ENCODE measurements at regions not wholly inside any gene's neighbourhood (a gene's known extent, or its start where the extent isn't known, plus 50 kb on each side); places are given as distances from the start of the nearest gene placed in this dataset.

DNA sequence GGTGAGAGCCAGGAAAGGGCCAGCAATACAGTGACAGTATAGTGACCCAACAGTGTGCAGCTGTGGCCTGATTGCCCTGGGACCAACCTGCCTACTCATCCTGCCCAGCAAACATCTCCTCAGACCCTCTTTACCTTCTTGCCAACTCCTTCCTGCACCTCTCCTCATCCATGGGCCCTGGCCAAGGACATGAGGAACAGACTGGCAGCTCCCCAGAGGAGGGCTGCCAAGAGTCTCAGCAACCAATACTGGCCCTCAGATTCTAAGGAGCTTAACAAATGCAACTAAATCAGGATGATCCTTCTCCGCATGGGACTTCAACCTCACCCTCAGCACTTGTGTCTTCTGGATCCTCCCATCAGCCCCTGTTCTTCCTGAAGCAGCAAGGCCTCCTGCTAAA lies 77.0 kb downstream of the RPL27A start:
- Histone ChIP-seq H3K9ac (ENCODE audit: low read depth, low read length) (no peak overlapping the region), H3K4me1 (ENCODE audit: insufficient read depth, low read length) (no peaks in the 10 kb centered on the region), H3K9me3 (ENCODE audit: insufficient read depth, low read depth, low read length) (no peaks in the 10 kb centered on the region), H3K36me3 (ENCODE audit: insufficient read depth, low read depth, low read length) (no peaks in the 10 kb centered on the region), H3K27me3 (ENCODE audit: insufficient read depth, low read length) (no peaks in the 10 kb centered on the region), H3K4me3 (ENCODE audit: low read length) (no peak overlapping the region), H3K27ac (ENCODE audit: low read length) (no peak overlapping the region)

DNA sequence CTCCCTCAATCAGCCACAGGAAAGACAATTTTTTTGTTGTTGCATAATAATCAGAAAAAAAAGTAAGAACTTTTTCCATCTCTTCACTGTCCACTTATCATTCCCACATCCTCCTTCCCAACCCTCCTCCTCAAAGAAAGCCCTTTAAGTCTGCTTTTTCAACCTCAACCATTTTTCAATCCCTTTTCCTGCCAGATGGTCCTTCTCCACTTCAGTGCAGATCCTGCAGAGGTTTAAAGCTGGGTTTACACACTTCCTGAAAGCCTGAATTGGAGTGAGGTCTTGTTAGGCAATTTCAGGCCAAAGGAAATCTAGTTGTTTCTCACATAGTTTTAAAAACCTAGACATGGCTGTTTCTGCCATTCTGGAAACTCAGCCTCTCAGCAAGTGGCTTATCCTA lies 78.3 kb downstream of the RPL27A start:
- Histone ChIP-seq H3K9me3 (ENCODE audit: insufficient read depth, low read depth, low read length) (no peaks in the 10 kb centered on the region), H3K27me3 (ENCODE audit: insufficient read depth, low read length) (no peaks in the 10 kb centered on the region), H3K36me3 (ENCODE audit: insufficient read depth, low read depth, low read length) (no peaks in the 10 kb centered on the region), H3K9ac (ENCODE audit: low read depth, low read length) (no peak overlapping the region), H3K4me3 (ENCODE audit: low read length) (no peak overlapping the region), H3K27ac (ENCODE audit: low read length) (no peak overlapping the region), H3K4me1 (ENCODE audit: insufficient read depth, low read length) (peaks cover 8% of the 10 kb centered on the region; the same call in 1 of the 2 replicates)

DNA sequence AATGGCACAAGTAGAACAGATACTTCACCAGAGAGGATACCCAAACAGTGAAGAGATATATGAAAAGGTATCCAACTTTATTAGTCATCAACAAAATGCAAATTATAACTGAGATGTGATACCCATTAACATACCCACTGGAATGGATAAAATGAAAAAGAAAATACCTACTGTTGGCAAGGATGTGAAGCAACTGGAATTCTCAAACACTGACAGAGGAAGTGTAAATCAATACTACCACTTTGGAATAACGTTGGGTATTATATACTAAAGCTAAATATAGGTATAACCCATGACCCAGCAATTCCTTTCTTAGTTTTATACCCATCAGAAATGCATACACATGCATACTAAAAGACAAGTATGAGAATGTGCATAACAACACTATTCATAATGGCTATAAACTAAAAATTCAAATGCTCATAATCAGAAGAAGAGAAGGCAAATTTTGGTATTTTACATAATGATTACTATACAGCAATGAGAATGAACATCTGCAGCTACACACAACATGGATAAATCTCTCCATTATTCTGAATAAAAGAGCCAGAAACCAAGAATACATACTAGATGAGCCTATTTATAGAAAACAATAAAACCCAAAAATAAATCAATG lies 80.6 kb downstream of the RPL27A start:
- Histone ChIP-seq H3K9ac (ENCODE audit: low read depth, low read length) (no peak overlapping the region), H3K36me3 (ENCODE audit: insufficient read depth, low read depth, low read length) (no peaks in the 10 kb centered on the region), H3K27ac (ENCODE audit: low read length) (no peak overlapping the region), H3K4me3 (ENCODE audit: low read length) (no peak overlapping the region), H3K4me1 (ENCODE audit: insufficient read depth, low read length) (peaks cover 20% of the 10 kb centered on the region), H3K9me3 (ENCODE audit: insufficient read depth, low read depth, low read length) (no peaks in the 10 kb centered on the region), H3K27me3 (ENCODE audit: insufficient read depth, low read length) (no peaks in the 10 kb centered on the region)

DNA sequence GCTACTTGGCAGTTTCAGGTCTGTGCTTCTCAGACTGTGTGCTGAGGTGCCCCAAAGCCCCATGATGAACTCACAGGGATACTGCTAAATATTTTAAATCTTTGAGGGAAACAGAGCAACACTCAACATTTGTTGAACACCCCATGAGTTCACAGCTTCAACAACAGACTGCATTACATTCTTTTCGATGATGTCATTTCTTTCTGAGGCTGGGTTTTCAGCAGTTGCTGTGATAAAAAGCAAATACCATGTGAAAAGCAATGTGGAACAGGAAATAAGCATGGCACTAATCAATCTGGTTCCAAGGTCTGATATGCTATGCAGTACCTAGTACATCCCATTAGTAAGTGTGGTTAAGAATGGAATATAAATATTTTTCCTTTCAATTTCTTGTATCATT lies 82.7 kb downstream of the RPL27A start:
- Histone ChIP-seq H3K27me3 (ENCODE audit: insufficient read depth, low read length) (no peaks in the 10 kb centered on the region), H3K9me3 (ENCODE audit: insufficient read depth, low read depth, low read length) (no peaks in the 10 kb centered on the region), H3K4me1 (ENCODE audit: insufficient read depth, low read length) (peaks cover 20% of the 10 kb centered on the region), H3K36me3 (ENCODE audit: insufficient read depth, low read depth, low read length) (no peaks in the 10 kb centered on the region), H3K9ac (ENCODE audit: low read depth, low read length) (no peak overlapping the region), H3K27ac (ENCODE audit: low read length) (no peak overlapping the region), H3K4me3 (ENCODE audit: low read length) (no peak overlapping the region)

DNA sequence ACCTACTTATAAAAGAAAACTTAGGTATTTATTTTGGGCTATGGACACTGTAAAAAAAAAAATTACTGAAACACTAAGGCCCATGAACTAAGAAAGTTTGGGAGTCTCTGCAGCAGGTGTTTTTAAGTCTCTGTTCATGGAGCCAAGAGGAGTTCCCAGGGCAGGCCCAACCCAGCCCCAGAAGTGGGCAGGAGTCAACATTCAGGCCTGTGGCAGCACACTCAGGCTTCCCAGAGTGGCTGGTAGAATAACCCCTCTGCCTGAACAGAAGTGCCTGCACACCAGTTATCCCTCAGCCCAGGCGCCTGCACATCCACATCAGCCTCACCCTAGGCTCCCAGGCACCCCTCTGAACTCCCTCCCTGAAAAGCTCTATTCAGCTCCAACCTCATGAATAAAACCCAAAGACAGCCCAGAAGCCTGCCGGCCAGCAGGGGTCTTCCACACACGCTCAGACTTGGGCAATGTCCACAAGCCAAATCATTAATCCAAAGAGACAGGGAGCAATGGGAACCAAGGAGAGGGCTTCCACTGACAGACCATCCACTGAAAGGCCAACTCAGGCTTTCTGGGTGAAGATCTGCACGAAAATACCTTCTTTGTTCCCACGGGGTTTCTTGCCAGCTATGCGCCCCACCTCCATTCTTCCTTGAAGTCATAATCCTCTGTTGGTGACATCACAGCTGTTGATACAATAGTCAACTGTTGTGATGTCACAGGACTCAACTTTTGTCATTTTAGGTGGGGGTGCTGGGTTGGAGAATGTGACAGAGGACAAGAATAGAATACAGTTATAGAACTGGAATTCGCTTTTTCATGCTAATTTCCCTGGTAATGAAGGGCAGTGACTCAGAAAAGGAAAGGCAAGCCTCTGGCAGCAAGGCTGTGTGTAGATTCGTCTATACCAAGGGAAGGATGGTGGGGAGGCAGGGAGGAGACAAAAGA lies 83.7 kb downstream of the RPL27A start:
- no peak overlapping the region for H3K27ac ChIP-seq (ENCODE audit: low read length)
- peaks cover 20% of the 10 kb centered on the region for H3K4me1 ChIP-seq (ENCODE audit: insufficient read depth, low read length)
- H3K27me3 ChIP-seq (ENCODE audit: insufficient read depth, low read length): no peaks in the 10 kb centered on the region
- H3K9ac ChIP-seq (ENCODE audit: low read depth, low read length): no peak overlapping the region
- no peaks in the 10 kb centered on the region for H3K36me3 ChIP-seq (ENCODE audit: insufficient read depth, low read depth, low read length)
- no peak overlapping the region for H3K4me3 ChIP-seq (ENCODE audit: low read length)
- H3K9me3 ChIP-seq (ENCODE audit: insufficient read depth, low read depth, low read length): no peaks in the 10 kb centered on the region

DNA sequence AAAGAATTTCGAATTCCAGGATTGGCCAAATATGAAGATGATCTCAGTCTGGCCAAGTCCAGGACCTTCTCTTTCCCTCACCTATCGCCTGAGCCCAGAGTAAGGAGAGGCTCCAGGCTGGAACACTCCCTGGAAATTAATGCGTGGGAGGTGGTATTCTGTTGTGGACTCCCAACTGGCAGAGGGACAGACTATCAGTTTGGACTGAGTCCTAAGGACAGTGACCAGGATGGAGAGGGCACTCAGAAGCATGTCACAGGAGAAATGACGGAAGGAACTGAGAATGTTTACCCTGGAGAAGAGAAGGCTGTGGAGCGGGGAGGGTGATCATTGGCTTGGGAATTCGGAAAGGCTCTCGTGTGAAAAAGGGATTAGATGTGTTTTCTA lies 84.4 kb downstream of the RPL27A start:
- Histone ChIP-seq H3K4me3 (ENCODE audit: low read length) (no peak overlapping the region), H3K9ac (ENCODE audit: low read depth, low read length) (no peak overlapping the region), H3K36me3 (ENCODE audit: insufficient read depth, low read depth, low read length) (no peaks in the 10 kb centered on the region), H3K27me3 (ENCODE audit: insufficient read depth, low read length) (no peaks in the 10 kb centered on the region), H3K4me1 (ENCODE audit: insufficient read depth, low read length) (peaks cover 20% of the 10 kb centered on the region), H3K9me3 (ENCODE audit: insufficient read depth, low read depth, low read length) (no peaks in the 10 kb centered on the region), H3K27ac (ENCODE audit: low read length) (no peak overlapping the region)

DNA sequence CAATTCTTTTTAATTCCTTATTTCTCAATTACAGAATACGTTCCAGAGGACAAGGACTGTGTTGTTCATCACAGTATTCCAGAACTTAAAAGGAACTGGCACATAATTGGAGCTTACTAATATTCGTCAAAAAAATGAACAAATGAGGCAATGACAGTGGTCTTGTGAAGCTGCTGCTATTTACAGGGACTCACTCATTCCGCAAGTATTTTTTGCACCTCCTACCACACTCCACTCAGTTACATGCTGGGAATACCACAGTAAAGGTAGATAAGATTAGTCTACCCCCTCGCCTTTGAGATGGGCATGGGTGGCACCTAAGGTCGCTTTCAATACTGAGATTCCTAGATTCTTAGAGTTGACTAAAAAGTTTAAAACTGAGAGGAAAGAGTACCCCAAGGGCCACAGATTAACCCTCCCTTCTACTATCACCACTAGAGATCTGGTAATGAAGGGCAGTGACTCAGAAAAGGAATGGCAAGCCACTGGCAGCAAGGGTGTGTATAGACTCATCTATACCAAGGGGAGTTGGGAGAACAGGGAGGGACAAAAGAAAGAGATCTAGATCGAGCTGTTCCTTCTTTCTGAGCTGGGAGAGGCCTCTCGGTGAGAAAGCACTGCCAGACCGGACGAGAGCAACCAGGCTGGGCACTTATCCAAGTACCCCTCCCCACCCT lies 85.0 kb downstream of the RPL27A start:
- H3K27me3 ChIP-seq (ENCODE audit: insufficient read depth, low read length): no peaks in the 10 kb centered on the region
- H3K9me3 ChIP-seq (ENCODE audit: insufficient read depth, low read depth, low read length): no peaks in the 10 kb centered on the region
- H3K36me3 ChIP-seq (ENCODE audit: insufficient read depth, low read depth, low read length): no peaks in the 10 kb centered on the region
- H3K9ac ChIP-seq (ENCODE audit: low read depth, low read length): no peak overlapping the region
- H3K27ac ChIP-seq (ENCODE audit: low read length): no peak overlapping the region
- no peak overlapping the region for H3K4me3 ChIP-seq (ENCODE audit: low read length)
- peaks cover 20% of the 10 kb centered on the region for H3K4me1 ChIP-seq (ENCODE audit: insufficient read depth, low read length)

DNA sequence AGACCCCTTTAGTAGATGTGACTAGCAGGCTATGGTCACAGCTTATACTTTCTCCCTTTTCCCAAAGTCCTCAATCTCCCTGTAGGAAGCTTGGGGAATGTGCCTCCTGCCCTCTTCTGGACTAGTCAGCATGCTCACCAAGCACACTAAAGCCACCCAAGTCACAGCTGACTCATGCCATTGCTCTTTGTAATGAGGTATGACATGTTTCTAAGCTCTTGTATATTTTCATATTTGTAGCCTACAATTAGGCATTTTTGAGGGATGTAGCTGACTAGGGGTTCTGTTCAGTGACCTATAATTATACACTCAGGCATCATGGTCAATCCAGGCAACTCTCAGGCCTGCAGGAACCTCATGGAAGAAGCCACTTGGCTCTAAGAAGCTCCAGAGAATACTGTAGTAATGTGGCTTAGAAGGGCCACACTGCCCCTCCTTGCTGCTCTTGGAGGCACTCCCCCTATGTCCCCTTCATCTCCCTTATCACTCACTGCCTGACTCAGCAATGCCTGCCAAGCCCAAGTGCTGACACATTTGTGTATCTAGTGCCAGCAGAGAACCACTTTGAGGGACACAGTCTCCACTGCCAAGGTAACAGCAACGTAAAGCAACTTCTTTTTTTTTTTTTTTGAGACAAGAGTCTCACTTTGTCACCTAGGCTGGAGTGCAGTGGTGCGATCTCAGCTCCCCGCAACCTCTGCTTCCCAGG lies 86.2 kb downstream of the RPL27A start:
- H3K36me3 ChIP-seq (ENCODE audit: insufficient read depth, low read depth, low read length): no peaks in the 10 kb centered on the region
- H3K9me3 ChIP-seq (ENCODE audit: insufficient read depth, low read depth, low read length): no peaks in the 10 kb centered on the region
- H3K4me1 ChIP-seq (ENCODE audit: insufficient read depth, low read length): peaks cover 20% of the 10 kb centered on the region
- no peak overlapping the region for H3K4me3 ChIP-seq (ENCODE audit: low read length)
- no peak overlapping the region for H3K27ac ChIP-seq (ENCODE audit: low read length)
- no peaks in the 10 kb centered on the region for H3K27me3 ChIP-seq (ENCODE audit: insufficient read depth, low read length)
- no peak overlapping the region for H3K9ac ChIP-seq (ENCODE audit: low read depth, low read length)

DNA sequence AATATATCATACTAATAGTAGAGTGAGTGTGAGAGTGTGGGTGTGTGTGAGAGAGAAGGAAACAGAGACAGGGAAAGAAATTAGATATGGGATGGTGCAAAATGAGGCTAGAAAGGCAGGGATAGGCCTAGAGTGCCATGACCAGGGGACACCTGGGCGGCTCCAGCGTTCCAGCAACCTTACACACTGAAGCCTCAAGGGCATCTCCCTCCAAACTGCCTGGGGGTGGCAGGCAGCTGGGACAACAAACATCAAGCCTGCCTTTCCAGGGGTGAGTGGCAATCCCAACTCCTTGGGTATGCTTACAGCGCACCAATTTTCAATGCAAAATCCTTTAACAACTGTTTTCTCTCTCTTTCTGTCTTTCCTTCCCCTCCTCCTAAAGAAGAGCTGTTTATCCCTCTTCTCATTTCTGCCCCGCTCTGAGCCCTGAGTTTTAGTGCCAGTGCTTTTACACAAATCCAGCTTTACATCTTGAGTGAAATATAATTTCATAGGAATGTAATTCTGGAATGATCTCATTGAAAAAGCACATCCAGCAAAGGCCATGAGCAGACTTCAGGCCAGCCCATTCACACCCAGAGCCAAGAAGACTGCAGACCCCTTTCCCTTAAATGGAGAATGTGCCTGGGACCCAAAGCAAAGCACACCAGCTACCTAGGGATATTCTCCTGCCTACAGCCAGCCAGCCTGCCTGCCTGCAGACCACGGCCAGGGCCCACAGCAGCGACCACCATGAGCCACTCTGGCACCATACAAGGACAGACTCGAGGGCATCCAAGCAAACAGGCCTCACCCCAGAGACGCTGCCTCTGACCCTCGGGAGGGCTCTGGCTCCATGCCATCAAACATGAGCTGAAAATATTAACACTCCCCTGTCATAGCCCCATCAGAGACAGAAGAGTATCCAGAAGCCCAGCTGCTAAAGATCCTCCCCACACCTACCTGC lies 90.3 kb downstream of the RPL27A start:
- Histone ChIP-seq H3K27me3 (ENCODE audit: insufficient read depth, low read length) (no peaks in the 10 kb centered on the region), H3K4me1 (ENCODE audit: insufficient read depth, low read length) (no peaks in the 10 kb centered on the region), H3K9me3 (ENCODE audit: insufficient read depth, low read depth, low read length) (no peaks in the 10 kb centered on the region), H3K4me3 (ENCODE audit: low read length) (no peak overlapping the region), H3K36me3 (ENCODE audit: insufficient read depth, low read depth, low read length) (no peaks in the 10 kb centered on the region), H3K27ac (ENCODE audit: low read length) (no peak overlapping the region), H3K9ac (ENCODE audit: low read depth, low read length) (no peak overlapping the region)

DNA sequence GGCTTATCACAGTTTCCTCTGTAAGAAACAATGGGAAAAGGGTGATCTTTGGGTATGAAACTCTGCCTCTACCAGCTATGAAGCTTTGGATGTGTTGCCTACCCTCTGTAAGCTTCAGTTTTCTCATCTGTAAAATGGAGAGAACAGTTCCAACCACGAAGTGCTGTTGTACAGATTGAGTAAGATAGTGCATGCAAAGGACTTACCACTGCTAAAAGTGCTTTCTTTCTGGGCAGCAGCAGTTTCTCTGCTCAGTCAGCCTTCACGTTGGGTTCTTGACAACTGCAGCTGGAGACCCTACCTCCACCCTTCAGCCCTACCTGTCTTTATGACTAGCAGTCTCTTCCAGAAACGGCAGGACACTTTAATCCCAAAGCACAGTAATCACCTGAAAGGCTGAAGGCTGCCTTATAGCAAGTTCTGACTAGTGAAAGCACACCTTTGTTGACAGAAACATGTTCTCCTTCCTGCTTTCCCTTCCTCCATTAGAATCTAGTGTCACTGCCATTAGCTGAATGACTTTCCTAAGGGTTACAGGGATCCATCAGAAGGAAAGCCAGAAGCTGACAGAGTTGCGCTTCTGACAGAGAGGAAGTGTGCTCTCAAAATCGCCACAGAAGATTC lies 91.4 kb downstream of the RPL27A start:
- H3K27ac ChIP-seq (ENCODE audit: low read length): no peak overlapping the region
- H3K4me1 ChIP-seq (ENCODE audit: insufficient read depth, low read length): no peaks in the 10 kb centered on the region

More for the DNA sequence above, 91.4 kb downstream of the RPL27A start:
- H3K27me3 ChIP-seq (ENCODE audit: insufficient read depth, low read length): no peaks in the 10 kb centered on the region
- no peaks in the 10 kb centered on the region for H3K36me3 ChIP-seq (ENCODE audit: insufficient read depth, low read depth, low read length)
- H3K4me3 ChIP-seq (ENCODE audit: low read length): no peak overlapping the region
- no peak overlapping the region for H3K9ac ChIP-seq (ENCODE audit: low read depth, low read length)
- H3K9me3 ChIP-seq (ENCODE audit: insufficient read depth, low read depth, low read length): no peaks in the 10 kb centered on the region
